Spinal cord (tissue), 9 donors: ENCODE measurements at regions not wholly inside any gene's neighbourhood (a gene's known extent, or its start where the extent isn't known, plus 50 kb on each side); places are given as distances from the start of the nearest gene placed in this dataset.
"Not testable (repeated sequence)": the region's sequence is repeated elsewhere in the genome, so short reads cannot be mapped to it uniquely, and the experiment has no call there.

ENCODE experiments used
- DNase-seq, 6 donors: peaks; one replicate each; pipeline versions ENCODE4 v3.0.0 to v3.0.0-alpha.2; 2013 to 2015; ENCODE audit warnings: low spot score in 6 of 6, low read depth in 4 of 6
- H3K27ac ChIP-seq: one replicate; pipeline ENCODE4 v1.5.1; 2013; ENCODE audit warnings: low read depth, low read length, control low read depth
- H3K27me3 ChIP-seq: one replicate; pipeline ENCODE4 v1.6.1; 2013; ENCODE audit warnings: low read length; ENCODE audit not compliant: control insufficient read depth, insufficient read depth
- H3K36me3 ChIP-seq: one replicate; pipeline ENCODE4 v1.6.1; 2013; ENCODE audit warnings: low read length; ENCODE audit not compliant: control insufficient read depth, insufficient read depth
- H3K4me1 ChIP-seq: one replicate; pipeline ENCODE4 v1.6.1; 2013; ENCODE audit warnings: low read length; ENCODE audit not compliant: control insufficient read depth, insufficient read depth
- H3K4me3 ChIP-seq: one replicate; pipeline ENCODE4 v1.5.1; 2013; ENCODE audit warnings: low read depth, low read length, control low read depth
- H3K9me3 ChIP-seq: one replicate; pipeline ENCODE4 v1.6.1; 2013; ENCODE audit warnings: low read length; ENCODE audit not compliant: control insufficient read depth, insufficient read depth
- WGBS: methylation state at CpG from one replicate; pipeline ENCODE4 v1.1.5; 2013; ENCODE audit warnings: missing lambda C conversion rate; ENCODE audit not compliant: insufficient coverage; 5-methylcytosine and 5-hydroxymethylcytosine counted together
- donor health status: healthy.

DNA sequence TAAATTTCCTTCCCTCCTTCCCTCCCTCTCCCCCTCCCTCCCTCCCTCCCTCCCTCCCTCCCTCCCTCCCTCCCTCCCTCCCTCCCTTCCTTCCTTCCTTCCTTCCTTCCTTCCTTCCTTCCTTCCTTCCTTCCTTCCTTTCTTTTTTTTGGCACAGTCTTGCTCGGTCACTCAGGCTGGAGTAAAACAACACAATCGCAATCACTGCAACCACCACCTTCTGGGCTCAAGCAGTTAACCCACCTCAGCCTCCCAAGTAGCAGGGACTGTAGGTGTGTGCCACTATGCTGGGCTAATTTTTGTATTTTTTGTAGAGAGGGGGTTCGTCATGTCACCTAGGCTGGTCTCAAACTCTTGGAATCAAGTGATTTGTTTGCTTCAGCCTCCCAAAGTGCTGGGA is 101.7 kb downstream of the RFPL4B start:
- H3K4me3 ChIP-seq, result not testable (repeated sequence)
- WGBS, result 100% methylated on average over 1 of the region's 3 CpGs

DNA sequence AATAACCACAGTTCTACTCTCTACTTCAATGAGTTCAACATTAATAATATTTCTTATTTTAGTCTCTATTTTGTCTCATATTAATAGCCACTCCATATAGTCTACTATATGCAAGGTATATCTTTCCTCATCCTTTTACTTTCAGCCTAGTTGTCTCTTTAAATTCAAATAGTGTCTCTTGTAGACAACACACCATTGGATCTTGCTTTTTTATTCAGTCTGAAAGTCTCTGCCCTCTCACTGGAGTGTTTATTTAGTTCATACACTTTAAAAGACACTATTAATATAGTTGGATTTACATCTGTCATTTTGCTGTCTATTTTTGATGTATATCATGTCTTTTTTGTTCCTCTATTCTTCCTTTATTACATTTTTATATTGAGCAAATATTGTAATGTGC is 103.5 kb downstream of the RFPL4B start:
- H3K27ac ChIP-seq, result no peak overlapping the region
- no peaks in the 10 kb centered on the region for H3K36me3 ChIP-seq
- no peaks in the 10 kb centered on the region for H3K27me3 ChIP-seq
- H3K9me3 ChIP-seq, result peaks cover 7% of the 10 kb centered on the region
- H3K4me1 ChIP-seq, result no peaks in the 10 kb centered on the region
- no peak for DNase-seq
- no peak overlapping the region for H3K4me3 ChIP-seq

More for the DNA sequence above, 101.7 kb downstream of the RFPL4B start:
- H3K27ac ChIP-seq, H3K36me3 ChIP-seq, DNase-seq, H3K9me3 ChIP-seq, H3K4me1 ChIP-seq, H3K27me3 ChIP-seq: not testable (repeated sequence)

DNA sequence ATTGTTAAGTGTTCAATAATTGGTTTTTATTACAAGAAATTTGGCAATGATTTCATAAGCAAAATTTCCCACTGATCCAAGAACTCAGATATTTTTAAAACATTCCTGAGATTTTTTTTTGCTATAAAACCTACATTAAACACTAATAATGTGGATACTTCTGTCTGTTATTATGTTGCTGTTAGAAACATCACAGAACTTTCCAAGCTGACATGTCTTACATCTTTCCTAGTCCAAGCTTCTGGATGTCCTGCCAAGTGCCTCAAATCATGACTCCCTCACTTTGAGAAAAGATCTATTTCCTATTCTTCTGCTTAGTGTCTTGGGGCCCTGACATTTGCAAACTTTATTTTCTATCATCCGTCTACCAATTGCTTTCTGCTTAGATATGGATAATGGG is 110.8 kb downstream of the RFPL4B start:
- WGBS, result no CpG with 5 or more reads among the region's 1 CpG
- no peak overlapping the region for H3K27ac ChIP-seq

DNA sequence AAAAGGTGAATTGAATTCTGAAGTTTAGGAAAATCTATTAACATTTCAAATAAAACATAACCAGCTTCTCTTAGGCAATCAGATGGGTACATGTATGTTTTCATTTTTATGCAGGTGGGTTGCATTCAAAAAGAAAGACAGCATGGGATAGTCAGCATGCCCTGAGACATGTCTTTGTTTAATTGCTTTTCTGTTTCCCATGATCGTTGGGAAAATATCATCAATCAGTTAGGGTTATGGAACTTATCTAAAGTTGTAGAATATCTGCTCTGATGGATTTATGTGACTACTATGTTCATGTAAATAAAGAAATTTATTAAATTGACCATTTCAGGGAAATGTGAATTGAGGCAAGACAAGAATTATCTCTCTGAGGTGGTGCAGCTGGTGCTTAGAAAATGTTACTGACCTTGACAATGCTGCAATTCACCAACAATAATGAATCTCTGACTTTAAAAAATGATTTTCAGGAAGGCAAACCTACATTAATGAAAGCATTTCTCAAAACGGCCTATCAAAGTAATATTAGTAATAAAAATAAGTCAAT is 112.7 kb downstream of the RFPL4B start:
- no peak overlapping the region for H3K27ac ChIP-seq
- no peaks in the 10 kb centered on the region for H3K9me3 ChIP-seq
- WGBS, result no CpG with 5 or more reads among the region's 2 CpGs
- no peak for DNase-seq
- no peak overlapping the region for H3K4me3 ChIP-seq
- H3K27me3 ChIP-seq, result no peaks in the 10 kb centered on the region
- H3K36me3 ChIP-seq, result no peaks in the 10 kb centered on the region
- H3K4me1 ChIP-seq, result no peaks in the 10 kb centered on the region

More for the DNA sequence above, 110.8 kb downstream of the RFPL4B start:
- DNase-seq, result no peak
- Histone ChIP-seq H3K4me1 (no peaks in the 10 kb centered on the region), H3K27me3 (no peaks in the 10 kb centered on the region), H3K36me3 (no peaks in the 10 kb centered on the region), H3K4me3 (no peak overlapping the region), H3K9me3 (no peaks in the 10 kb centered on the region)

DNA sequence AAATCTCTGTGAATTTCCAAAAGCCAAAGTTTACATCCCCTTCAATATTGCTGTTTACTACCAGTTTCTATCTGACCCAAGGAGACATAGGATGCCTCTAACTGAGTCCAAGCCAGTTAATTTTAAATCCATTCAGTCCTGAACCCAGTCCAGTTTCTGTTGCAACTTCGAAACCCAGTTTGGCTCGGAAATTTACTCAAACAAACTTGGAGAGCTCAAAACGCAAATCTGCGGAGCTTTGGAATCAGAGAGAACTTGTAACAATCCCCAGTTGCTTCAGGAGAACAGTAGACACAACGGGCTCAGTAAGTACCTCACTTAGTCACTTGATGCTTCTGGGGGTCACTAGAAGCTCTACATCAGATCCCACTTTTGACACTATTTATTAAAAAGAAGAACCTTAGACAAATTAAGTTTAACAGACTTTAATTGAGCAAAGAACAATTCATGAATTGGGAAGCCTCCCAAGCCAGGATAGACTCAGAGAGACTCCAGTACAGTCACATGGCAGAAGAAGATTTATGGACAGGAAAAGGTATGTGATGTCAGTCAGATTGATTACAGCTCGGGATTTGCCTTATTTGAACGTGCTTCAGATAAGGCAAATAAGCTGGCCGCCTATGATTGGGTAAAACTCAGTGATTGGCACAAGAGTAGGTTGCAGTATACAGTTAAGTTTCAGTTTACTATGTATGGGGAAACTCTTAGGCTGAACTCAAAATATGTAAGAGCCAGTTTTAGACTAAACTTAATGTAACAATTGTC is 118.0 kb downstream of the RFPL4B start:
- no peaks in the 10 kb centered on the region for H3K36me3 ChIP-seq
- H3K27ac ChIP-seq, result no peak overlapping the region
- 87% methylated on average over 7 of the region's 8 CpGs for WGBS
- H3K9me3 ChIP-seq, result no peaks in the 10 kb centered on the region
- H3K4me3 ChIP-seq, result no peak overlapping the region
- H3K27me3 ChIP-seq, result no peaks in the 10 kb centered on the region
- H3K4me1 ChIP-seq, result no peaks in the 10 kb centered on the region
- DNase-seq, result no peak

DNA sequence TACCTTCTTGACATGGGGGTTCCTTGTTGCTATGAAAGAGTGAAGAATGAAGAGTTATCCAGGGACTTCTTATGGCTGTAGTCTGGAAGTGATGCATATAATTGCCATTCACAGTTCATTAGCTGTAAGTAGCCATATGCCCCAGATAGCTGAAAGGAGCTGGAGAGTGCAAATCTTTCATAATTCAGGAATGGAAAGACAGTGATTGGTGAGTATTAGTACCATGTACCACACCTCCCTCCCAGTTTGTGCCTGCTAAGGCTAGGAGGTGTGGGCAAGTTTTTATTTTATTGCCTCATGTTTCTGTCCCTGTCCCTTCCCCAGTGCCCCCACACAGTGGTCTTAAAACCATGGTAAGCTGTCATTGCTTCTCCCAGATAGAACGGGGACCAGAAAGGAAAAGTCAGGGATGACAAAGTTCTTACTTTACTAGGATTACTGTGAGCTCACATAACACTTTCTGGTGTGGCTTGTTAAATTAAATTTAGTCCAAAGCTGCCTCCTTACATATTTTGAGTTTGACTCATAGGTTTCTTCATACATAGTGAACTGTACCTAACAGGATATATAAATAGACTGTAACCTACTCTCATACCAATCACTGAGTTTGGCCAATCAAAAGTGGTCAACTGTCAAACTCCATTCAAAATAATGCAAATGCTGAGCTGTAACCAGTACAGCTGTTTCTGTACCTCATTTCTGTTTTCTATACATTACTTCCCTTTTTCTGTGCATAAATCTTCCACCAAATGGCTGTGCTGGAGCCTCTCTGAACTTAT is 119.4 kb downstream of the RFPL4B start:
- Histone ChIP-seq H3K9me3 (no peaks in the 10 kb centered on the region), H3K27me3 (no peaks in the 10 kb centered on the region), H3K27ac (no peak overlapping the region), H3K36me3 (no peaks in the 10 kb centered on the region), H3K4me1 (no peaks in the 10 kb centered on the region), H3K4me3 (no peak overlapping the region)
- WGBS, result no CpG with 5 or more reads among the region's 1 CpG
- DNase-seq, result no peak

DNA sequence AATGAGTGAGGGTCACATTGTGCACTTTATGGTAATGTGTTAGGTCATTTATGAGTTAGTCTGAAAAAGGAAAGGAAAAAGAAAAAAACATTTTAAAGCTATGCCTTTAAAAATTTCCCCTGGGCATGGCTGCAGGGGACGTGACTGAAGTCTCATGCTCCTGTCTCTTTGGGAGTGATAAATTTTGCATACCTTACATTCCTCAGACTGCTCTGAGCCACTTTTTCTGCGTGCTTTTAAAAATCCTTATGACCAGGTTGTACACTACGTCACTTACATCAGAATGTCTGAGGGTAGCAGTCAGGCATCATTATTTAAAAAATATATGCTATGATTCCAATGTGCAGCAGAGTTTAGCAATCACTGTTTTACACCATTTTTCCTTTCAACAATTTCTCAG is 121.2 kb downstream of the RFPL4B start:
- H3K4me1 ChIP-seq, result no peaks in the 10 kb centered on the region
- no peak overlapping the region for H3K4me3 ChIP-seq
- H3K27me3 ChIP-seq, result no peaks in the 10 kb centered on the region
- no peak for DNase-seq
- no peak overlapping the region for H3K27ac ChIP-seq
- 40% methylated on average over 1 of the region's 3 CpGs for WGBS
- H3K36me3 ChIP-seq, result no peaks in the 10 kb centered on the region
- H3K9me3 ChIP-seq, result no peaks in the 10 kb centered on the region

DNA sequence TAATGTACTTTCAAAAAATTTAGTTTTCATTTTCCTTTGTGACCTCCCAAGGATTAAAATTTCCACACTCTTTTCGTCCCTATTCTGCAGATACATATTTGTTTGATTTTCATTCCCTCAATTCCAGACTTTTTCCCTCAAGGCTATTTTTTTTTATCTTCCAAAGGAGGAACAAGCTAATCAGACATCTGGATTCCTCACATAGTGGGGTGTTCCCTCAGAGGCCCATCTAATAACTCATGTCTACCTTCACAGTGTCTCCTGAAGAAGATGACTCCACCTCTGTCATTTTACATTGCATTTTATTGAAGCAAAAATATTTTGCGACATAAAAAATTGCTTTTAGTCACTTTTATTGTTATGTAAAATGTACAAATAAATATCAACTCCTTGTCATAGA is 122.2 kb downstream of the RFPL4B start:
- H3K4me1 ChIP-seq, result no peaks in the 10 kb centered on the region
- WGBS, result 71% methylated on average over 1 of the region's 2 CpGs
- H3K27ac ChIP-seq, result no peak overlapping the region
- H3K36me3 ChIP-seq, result no peaks in the 10 kb centered on the region
- H3K9me3 ChIP-seq, result no peaks in the 10 kb centered on the region
- H3K4me3 ChIP-seq, result no peak overlapping the region
- H3K27me3 ChIP-seq, result no peaks in the 10 kb centered on the region
- no peak for DNase-seq

DNA sequence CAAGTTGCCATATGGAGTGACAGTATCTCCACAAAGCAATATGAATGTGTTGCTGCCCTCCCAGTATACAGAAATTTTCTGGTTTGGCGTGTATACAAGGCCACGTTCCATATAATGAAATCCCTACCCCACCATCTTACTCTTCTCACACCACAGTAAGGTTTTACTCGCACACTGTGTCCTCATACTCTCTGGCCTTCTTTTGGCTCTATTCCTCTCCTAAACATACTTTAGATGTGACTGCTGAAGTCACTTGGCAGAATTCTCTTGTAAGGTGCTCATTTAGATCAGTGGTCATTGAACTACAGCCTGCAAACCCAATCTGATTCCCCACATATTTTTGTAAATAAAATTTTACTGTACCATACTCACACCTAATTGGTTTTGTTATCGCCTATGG is 123.2 kb downstream of the RFPL4B start:
- Histone ChIP-seq H3K27me3 (no peaks in the 10 kb centered on the region), H3K36me3 (no peaks in the 10 kb centered on the region), H3K4me3 (no peak overlapping the region), H3K27ac (no peak overlapping the region), H3K4me1 (no peaks in the 10 kb centered on the region), H3K9me3 (no peaks in the 10 kb centered on the region)
- no peak for DNase-seq
- WGBS, result 100% methylated on average over 2 of the region's 4 CpGs

DNA sequence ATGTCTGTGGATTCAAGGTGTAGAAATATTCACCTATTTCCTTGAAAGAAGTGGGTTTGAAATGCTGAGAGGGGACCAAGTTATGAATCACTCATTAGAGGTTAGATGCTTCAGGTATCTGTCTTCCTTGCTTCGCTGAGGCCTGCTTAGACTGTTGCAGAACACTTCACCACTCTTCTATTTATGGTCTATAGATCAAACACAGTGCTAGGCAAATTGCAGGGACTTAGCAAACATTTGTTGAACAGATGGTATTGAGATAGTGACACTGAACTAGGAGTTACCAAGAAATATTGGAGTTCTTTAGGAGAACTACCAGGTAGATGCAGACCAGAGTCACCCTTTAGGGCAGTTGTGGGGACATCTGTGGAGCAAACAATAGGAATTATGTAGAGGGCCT is 123.8 kb downstream of the RFPL4B start:
- Histone ChIP-seq H3K27ac (peak overlapping the region; percentile 15), H3K27me3 (no peaks in the 10 kb centered on the region), H3K4me1 (no peaks in the 10 kb centered on the region), H3K36me3 (no peaks in the 10 kb centered on the region), H3K4me3 (no peak overlapping the region), H3K9me3 (no peaks in the 10 kb centered on the region)
- WGBS, result no CpG with 5 or more reads among the region's 1 CpG
- no peak for DNase-seq
